Astrocyte (in vitro differentiated cells and primary cell): ENCODE measurements at regions not wholly inside any gene's neighbourhood (a gene's known extent, or its start where the extent isn't known, plus 50 kb on each side); places are given as distances from the start of the nearest gene placed in this dataset.

Experiments used
- CTCF ChIP-seq: IDR thresholded peaks from 2 replicates; pipeline ENCODE4 v1.5.1; 2011; ENCODE audit warnings: low read depth, mild to moderate bottlenecking, inconsistent platforms, low read length, moderate library complexity; ENCODE audit not compliant: insufficient read depth
- EZH2 ChIP-seq: IDR thresholded peaks from 2 replicates; pipeline ENCODE4 v1.6.1; 2012; ENCODE audit warnings: mild to moderate bottlenecking, low read length, inconsistent platforms; ENCODE audit not compliant: insufficient read depth

GRCh38 chr6:156348849-156349248 lies 428.3 kb upstream of the ARID1B start:
- TF ChIP-seq EZH2 (no peak), CTCF (no peak)
